K562 (cell line): ENCODE measurements at regions not wholly inside any gene's neighbourhood (a gene's known extent, or its start where the extent isn't known, plus 50 kb on each side); places are given as distances from the start of the nearest gene placed in this dataset.

Source experiments
- ATAC-seq: fragments of 200-7000 bp; cut with Tn5 transposase; 3 replicates; pipeline ENCODE4 v1.9.1; 2020; ENCODE audit warnings: moderate library complexity
- BruUV-seq: library from RNA; stranded (reverse); fragments of 400-500 nt; replicated peaks from 2 replicates; lab custom pipeline; 2021; lab: Mats Ljungman, UMichigan
- CTCF ChIA-PET: fragments of 300-600 bp; formaldehyde crosslinking; extraction: SDS; loops from one replicate; lab custom pipeline; 2021; ENCODE audit warnings: low intra/inter-chr PET ratio; lab: Yijun Ruan, JAX
- POLR2A ChIA-PET: fragments of 300-600, 350-650 bp; sonication (Branson Sonifier 250); formaldehyde crosslinking; extraction: SDS; loops from one replicate; lab custom pipeline; 2021; ENCODE audit warnings: antibody characterized with exemption, inconsistent platforms; lab: Yijun Ruan, JAX
- DNase-seq, 4 experiments: peaks; one replicate each; pipeline versions ENCODE4 v3.0.0 to v3.0.0-alpha.2; 2011 to 2018; ENCODE audit warnings: low spot score in 3 of 4, mixed read lengths in 3 of 4; ENCODE audit errors: extremely low read depth in 1 of 4
- FAIRE-seq: peaks from 2 replicates; lab custom pipeline; 2011; peaks lifted over from hg19 to GRCh38; lab: Jason Lieb, UNC
- H2AFZ ChIP-seq: 2 replicates; pipeline ENCODE4 v1.6.0; 2011; ENCODE audit warnings: low read depth, low read length, control low read depth, inconsistent platforms
- H3K27ac ChIP-seq: fragments of 200-600 bp; 3 replicates; pipeline ENCODE4 v1.8.0; 2011; ENCODE audit warnings: low read depth, mild to moderate bottlenecking, control low read depth, inconsistent platforms, low read length, moderate library complexity, mixed read lengths; ENCODE audit errors: extremely low read depth
- H3K27me3 ChIP-seq, 2 experiments: fragments of 300-600 bp in 1 of 2; 2 replicates in 1 of 2; 3 replicates in 1 of 2; pipeline versions ENCODE4 v1.6.0 to v1.8.0; 2011; ENCODE audit warnings: inconsistent platforms in 2 of 2, low read length in 2 of 2, mild to moderate bottlenecking in 1 of 2, mixed read lengths in 1 of 2, moderate library complexity in 1 of 2; ENCODE audit not compliant: control insufficient read depth in 2 of 2, insufficient read depth in 2 of 2
- H3K36me3 ChIP-seq: fragments of 300-600 bp; 3 replicates; pipeline ENCODE4 v1.8.0; 2011; ENCODE audit warnings: mild to moderate bottlenecking, low read length, inconsistent platforms; ENCODE audit not compliant: control insufficient read depth, insufficient read depth
- H3K4me1 ChIP-seq, 2 experiments: fragments of 200-600 bp in 1 of 2; replicated peaks in 1 of 2; 2 replicates in 1 of 2; 3 replicates in 1 of 2; pipeline versions ENCODE4 v1.5.1 to v1.8.0; 2011; ENCODE audit warnings: inconsistent platforms in 2 of 2, low read length in 2 of 2, mild to moderate bottlenecking in 1 of 2, mixed read lengths in 1 of 2, moderate library complexity in 1 of 2; ENCODE audit not compliant: control insufficient read depth in 2 of 2, insufficient read depth in 2 of 2
- H3K4me2 ChIP-seq: 2 replicates; pipeline ENCODE4 v1.6.1; 2011; ENCODE audit warnings: low read length, control low read depth, inconsistent platforms, mixed read lengths; ENCODE audit not compliant: insufficient read depth
- H3K4me3 ChIP-seq: fragments of 200-600 bp; sonication (generic), shearing (Covaris generic); 2 replicates; pipeline ENCODE4 v1.5.1; 2016; ENCODE audit warnings: control low read depth, inconsistent platforms
- H3K79me2 ChIP-seq: fragments of 200-600 bp; 3 replicates; pipeline ENCODE4 v1.8.0; 2011; ENCODE audit warnings: low read length, inconsistent platforms; ENCODE audit not compliant: control insufficient read depth, insufficient read depth
- H3K9ac ChIP-seq, 2 experiments: 2 replicates each; pipeline versions ENCODE4 v1.6.0 to v1.6.1; 2011; ENCODE audit warnings: low read depth in 2 of 2, low read length in 2 of 2, control low read depth in 1 of 2, inconsistent platforms in 1 of 2, mild to moderate bottlenecking in 1 of 2, mixed read lengths in 1 of 2; ENCODE audit not compliant: insufficient read depth in 1 of 2
- H3K9me1 ChIP-seq: one replicate; pipeline ENCODE4 v1.6.0; 2011; ENCODE audit warnings: inconsistent platforms, mild to moderate bottlenecking, low read length, moderate library complexity; ENCODE audit not compliant: control insufficient read depth, insufficient read depth
- H3K9me3 ChIP-seq: replicated peaks from 2 replicates; pipeline ENCODE4 v1.5.1; 2011; ENCODE audit warnings: low read depth, low read length, inconsistent platforms; ENCODE audit not compliant: control insufficient read depth, insufficient read depth
- H4K20me1 ChIP-seq: replicated peaks from 2 replicates; pipeline ENCODE4 v1.6.1; 2011; ENCODE audit warnings: low read length, inconsistent platforms, mixed read lengths; ENCODE audit not compliant: control insufficient read depth, insufficient read depth
- HDGF ChIP-seq: fragments of 450-650 bp; IDR thresholded peaks from 2 replicates; pipeline ENCODE4 v1.6.1; 2016
- HNRNPL ChIP-seq: fragments of 200-400 bp; formaldehyde crosslinking; IDR thresholded peaks from 2 replicates; pipeline ENCODE4 v1.6.1; 2017; ENCODE audit warnings: low read depth, mild to moderate bottlenecking, low read length
- ILF3 ChIP-seq: fragments of 450-650 bp; IDR thresholded peaks from 2 replicates; pipeline ENCODE4 v1.6.1; 2018; ENCODE audit warnings: antibody characterized with exemption, mild to moderate bottlenecking, moderate library complexity, borderline replicate concordance
- RNF2 ChIP-seq: sonication (generic); IDR thresholded peaks from 2 replicates; pipeline ENCODE4 v1.6.1; 2016
- SMAD4 ChIP-seq: fragments of 250-450 bp; sonication (Bioruptor Pico); conservative IDR thresholded peaks from 2 replicates; pipeline ENCODE4 v1.8.0; 2021; ENCODE audit warnings: inconsistent platforms, mild to moderate bottlenecking, moderate library complexity
- ZNF263 ChIP-seq: sonication (generic); formaldehyde crosslinking; IDR thresholded peaks from 2 replicates; pipeline ENCODE4 v1.8.0; 2022; ENCODE audit warnings: mild to moderate bottlenecking, missing genetic modification reagents, borderline replicate concordance
- ZNF311 ChIP-seq: fragments of 250-450 bp; sonication (Bioruptor Pico); IDR thresholded peaks from 2 replicates; pipeline ENCODE4 v1.4.0; 2020; ENCODE audit warnings: mild to moderate bottlenecking, moderate library complexity
- ZNF316 ChIP-seq: fragments of 450-650 bp; IDR thresholded peaks from 2 replicates; pipeline ENCODE4 v1.6.1; 2016
- ZNF444 ChIP-seq: fragments of 250-450 bp; sonication (Bioruptor Pico); IDR thresholded peaks from 2 replicates; pipeline ENCODE4 v1.4.0; 2020; ENCODE audit warnings: mild to moderate bottlenecking, moderate library complexity
- ZNF695 ChIP-seq: fragments of 450-650 bp; formaldehyde crosslinking; IDR thresholded peaks from 2 replicates; pipeline ENCODE4 v1.4.0; 2020; ENCODE audit warnings: mild to moderate bottlenecking, moderate library complexity
- ZNF76 ChIP-seq: fragments of 250-450 bp; sonication (Bioruptor Pico); IDR thresholded peaks from 2 replicates; pipeline ENCODE4 v1.4.0; 2020; ENCODE audit warnings: mild to moderate bottlenecking, moderate library complexity, borderline replicate concordance
- whole genome bisulfite sequencing: fragments of 100-300 bp; shearing (Covaris generic); methylation state at CpG from one replicate; pipeline ENCODE4 v1.1.6; 2016; ENCODE audit warnings: low coverage, mixed read lengths; ENCODE audit not compliant: insufficient coverage; ENCODE audit errors: missing lambda C conversion rate; 5-methylcytosine and 5-hydroxymethylcytosine counted together
- in situ Hi-C: fragments of 300-500 bp; cut with MboI; formaldehyde crosslinking; loops from 4 replicates; pipeline ENCODE4 v1.15.0; 2018; ENCODE audit warnings: inconsistent platforms, mixed read lengths
- intact Hi-C: fragments of 100-400 bp; cut with micrococcal nuclease; formaldehyde crosslinking; loops from 2 replicates; pipeline ENCODE4 v1.14.2; 2022
- TF ChIP-seq, protein P1 (sequence below): fragments of 450-650 bp; formaldehyde crosslinking; IDR thresholded peaks from 2 replicates; pipeline ENCODE4 v1.4.0; 2022; ENCODE audit warnings: missing genetic modification characterization
- TF ChIP-seq, protein P2 (sequence below): fragments of 250-450 bp; sonication (Bioruptor Pico); IDR thresholded peaks from 2 replicates; pipeline ENCODE4 v1.9.0; 2021; ENCODE audit warnings: mild to moderate bottlenecking

DNA sequence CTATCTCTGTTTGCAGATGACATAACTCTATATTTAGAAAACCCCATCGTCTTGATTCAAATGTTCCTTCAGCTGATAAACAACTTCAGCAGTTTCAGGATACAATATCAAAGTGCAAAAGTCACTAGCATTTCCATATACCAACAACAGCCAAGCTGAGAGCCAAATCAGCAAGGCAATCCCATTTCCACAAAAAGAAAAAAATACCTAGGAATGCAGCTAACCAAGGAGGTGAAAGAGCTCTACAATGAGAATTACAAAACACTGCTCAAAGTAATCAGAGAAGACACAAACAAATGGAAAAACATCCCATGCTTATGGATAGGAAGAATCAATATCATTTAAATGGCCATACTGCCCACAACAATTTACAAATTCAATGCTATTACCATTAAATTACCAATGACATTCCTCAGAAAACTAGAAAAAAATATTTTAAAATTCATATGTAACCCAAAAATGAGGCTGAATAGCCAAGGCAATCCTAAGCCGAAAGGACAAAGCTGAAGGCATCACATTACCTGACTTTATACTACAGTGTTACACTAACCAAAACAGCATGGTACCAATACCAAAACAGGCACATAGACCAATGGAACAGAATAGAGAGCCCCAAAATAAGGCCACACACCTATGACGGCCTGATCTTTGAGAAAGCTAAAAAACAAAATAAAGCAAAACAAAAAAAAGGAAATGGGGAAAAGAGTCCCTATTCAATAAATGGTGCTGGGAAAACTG is 901.7 kb downstream of the LRFN5 start:
- no peak overlapping the region for H3K4me2 ChIP-seq
- no peak overlapping the region for H2AFZ ChIP-seq
- H3K27ac ChIP-seq: no peak overlapping the region
- in situ Hi-C loops (no loop called here), intact Hi-C loops (no loop called here)
- 0% methylated on average over 2 of the region's 3 CpGs for WGBS
- no peaks in the 10 kb centered on the region for H4K20me1 ChIP-seq
- H3K9me3 ChIP-seq: no peaks in the 10 kb centered on the region
- no peak overlapping the region for H3K9ac ChIP-seq
- ChIA-PET POLR2A (no interaction called here), CTCF (no interaction called here)
- no peak overlapping the region for H3K4me3 ChIP-seq
- no TSS peak for BruUV-seq
- H3K79me2 ChIP-seq: no peaks in the 10 kb centered on the region
- no peak for FAIRE-seq
- no peaks in the 10 kb centered on the region for H3K27me3 ChIP-seq
- H3K9me1 ChIP-seq: no peaks in the 10 kb centered on the region
- H3K4me1 ChIP-seq: no peaks in the 10 kb centered on the region
- no peaks in the 10 kb centered on the region for H3K36me3 ChIP-seq
- no peak for ATAC-seq
- DNase-seq: no peak
- TF ChIP-seq SMAD4 (CRISPR knock-in tag): no peak
- no peak for TF ChIP-seq HDGF
- no peak for TF ChIP-seq ZNF316
- TF ChIP-seq, protein P1, sequence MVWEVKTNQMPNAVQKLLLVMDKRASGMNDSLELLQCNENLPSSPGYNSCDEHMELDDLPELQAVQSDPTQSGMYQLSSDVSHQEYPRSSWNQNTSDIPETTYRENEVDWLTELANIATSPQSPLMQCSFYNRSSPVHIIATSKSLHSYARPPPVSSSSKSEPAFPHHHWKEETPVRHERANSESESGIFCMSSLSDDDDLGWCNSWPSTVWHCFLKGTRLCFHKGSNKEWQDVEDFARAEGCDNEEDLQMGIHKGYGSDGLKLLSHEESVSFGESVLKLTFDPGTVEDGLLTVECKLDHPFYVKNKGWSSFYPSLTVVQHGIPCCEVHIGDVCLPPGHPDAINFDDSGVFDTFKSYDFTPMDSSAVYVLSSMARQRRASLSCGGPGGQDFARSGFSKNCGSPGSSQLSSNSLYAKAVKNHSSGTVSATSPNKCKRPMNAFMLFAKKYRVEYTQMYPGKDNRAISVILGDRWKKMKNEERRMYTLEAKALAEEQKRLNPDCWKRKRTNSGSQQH (CRISPR knock-in tag): no peak
- no peak for TF ChIP-seq RNF2
- no peak for TF ChIP-seq ZNF311 (CRISPR knock-in tag)
- no peak for TF ChIP-seq ZNF76 (CRISPR knock-in tag)
- TF ChIP-seq ILF3: no peak
- TF ChIP-seq ZNF695 (CRISPR knock-in tag): no peak
- TF ChIP-seq, protein P2, sequence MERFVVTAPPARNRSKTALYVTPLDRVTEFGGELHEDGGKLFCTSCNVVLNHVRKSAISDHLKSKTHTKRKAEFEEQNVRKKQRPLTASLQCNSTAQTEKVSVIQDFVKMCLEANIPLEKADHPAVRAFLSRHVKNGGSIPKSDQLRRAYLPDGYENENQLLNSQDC (CRISPR knock-in tag): no peak
- TF ChIP-seq ZNF444: no peak
- no peak for TF ChIP-seq HNRNPL
- TF ChIP-seq ZNF263 (CRISPR knock-in tag): no peak
- TF ChIP-seq, all 486 proteins: peak for 0
